Testis (tissue), 2 donors: ENCODE measurements at regions not wholly inside any gene's neighbourhood (a gene's known extent, or its start where the extent isn't known, plus 50 kb on each side); places are given as distances from the start of the nearest gene placed in this dataset.

Source experiments
- DNase-seq: peaks from one replicate; pipeline ENCODE4 v3.0.0-alpha.2; 2019
- H3K27ac ChIP-seq, 2 donors: fragments of 200-600 bp; sonication (generic); one replicate each; pipeline ENCODE4 v1.5.1; 2019
- H3K27me3 ChIP-seq: fragments of 200-600 bp; sonication (generic); one replicate; pipeline ENCODE4 v1.5.1; 2019
- H3K36me3 ChIP-seq: fragments of 200-600 bp; sonication (generic); one replicate; pipeline ENCODE4 v1.5.1; 2017; ENCODE audit warnings: low read depth; ENCODE audit errors: missing control alignments
- H3K4me1 ChIP-seq: fragments of 200-600 bp; sonication (generic); one replicate; pipeline ENCODE4 v1.5.1; 2019
- H3K4me3 ChIP-seq, 2 donors: fragments of 200-600 bp; sonication (generic); one replicate each; pipeline ENCODE4 v1.5.1; 2017 to 2019
- H3K9me3 ChIP-seq: fragments of 200-600 bp; sonication (generic); one replicate; pipeline ENCODE4 v1.5.1; 2017
- POLR2A ChIP-seq: fragments of 450-650 bp; IDR thresholded peaks from one replicate; pipeline ENCODE4 v1.6.1; 2017; ENCODE audit warnings: antibody characterized with exemption, mild to moderate bottlenecking, moderate library complexity
- WGBS, 2 donors: methylation state at CpG; one replicate each; pipeline ENCODE4 v1.1.5; 2018; 5-methylcytosine and 5-hydroxymethylcytosine counted together
- intact Hi-C: fragments of 100-400 bp; cut with DNase I; formaldehyde crosslinking; loops from one replicate; pipeline ENCODE4 v1.15.1; 2023; ENCODE audit warnings: low total_unique reads
- TF ChIP-seq, protein P1 (sequence below), 3 experiments: fragments of 450-650 bp in 2 of 3; fragments of 200-600 bp in 1 of 3; sonication (generic) in 1 of 3; IDR thresholded peaks; one replicate each; pipeline ENCODE4 v1.5.1; 2016 to 2019; ENCODE audit warnings: antibody characterized with exemption in 3 of 3, mild to moderate bottlenecking in 2 of 3, moderate library complexity in 1 of 3

DNA sequence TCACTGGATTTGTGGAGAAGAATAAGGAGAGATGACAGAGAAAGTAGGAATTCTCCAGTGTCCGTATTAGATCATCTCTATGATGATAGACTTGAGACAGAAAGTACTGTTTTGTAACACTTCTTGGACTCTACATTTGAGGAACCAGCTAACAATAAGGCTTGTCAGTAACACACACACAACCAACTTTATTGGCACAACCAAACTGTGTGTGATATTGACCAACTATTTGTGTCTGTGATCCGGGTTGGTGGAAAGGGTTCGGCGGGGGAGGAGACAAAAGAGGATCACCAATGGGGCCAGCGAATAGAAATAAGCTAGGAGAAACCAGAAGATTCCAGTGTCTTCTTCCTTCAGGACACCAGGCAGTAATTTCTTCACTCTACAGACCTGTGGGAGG lies 79.8 kb downstream of the MARCHF4 start:
- no peaks in the 10 kb centered on the region for H3K36me3 ChIP-seq
- intact Hi-C loops: no loop called here
- H3K9me3 ChIP-seq: no peaks in the 10 kb centered on the region
- no peaks in the 10 kb centered on the region for H3K27me3 ChIP-seq
- no peak overlapping the region for H3K4me3 ChIP-seq
- 91 to 96% methylated on average over 5 of the region's 5 CpGs for WGBS, 2 donors
- TF ChIP-seq POLR2A: no peak
- TF ChIP-seq, protein P1, sequence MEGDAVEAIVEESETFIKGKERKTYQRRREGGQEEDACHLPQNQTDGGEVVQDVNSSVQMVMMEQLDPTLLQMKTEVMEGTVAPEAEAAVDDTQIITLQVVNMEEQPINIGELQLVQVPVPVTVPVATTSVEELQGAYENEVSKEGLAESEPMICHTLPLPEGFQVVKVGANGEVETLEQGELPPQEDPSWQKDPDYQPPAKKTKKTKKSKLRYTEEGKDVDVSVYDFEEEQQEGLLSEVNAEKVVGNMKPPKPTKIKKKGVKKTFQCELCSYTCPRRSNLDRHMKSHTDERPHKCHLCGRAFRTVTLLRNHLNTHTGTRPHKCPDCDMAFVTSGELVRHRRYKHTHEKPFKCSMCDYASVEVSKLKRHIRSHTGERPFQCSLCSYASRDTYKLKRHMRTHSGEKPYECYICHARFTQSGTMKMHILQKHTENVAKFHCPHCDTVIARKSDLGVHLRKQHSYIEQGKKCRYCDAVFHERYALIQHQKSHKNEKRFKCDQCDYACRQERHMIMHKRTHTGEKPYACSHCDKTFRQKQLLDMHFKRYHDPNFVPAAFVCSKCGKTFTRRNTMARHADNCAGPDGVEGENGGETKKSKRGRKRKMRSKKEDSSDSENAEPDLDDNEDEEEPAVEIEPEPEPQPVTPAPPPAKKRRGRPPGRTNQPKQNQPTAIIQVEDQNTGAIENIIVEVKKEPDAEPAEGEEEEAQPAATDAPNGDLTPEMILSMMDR (IDR thresholded peaks at IDR 0.05): no peak
- no peaks in the 10 kb centered on the region for H3K4me1 ChIP-seq
- H3K27ac ChIP-seq: no peak overlapping the region
- DNase-seq: no peak

DNA sequence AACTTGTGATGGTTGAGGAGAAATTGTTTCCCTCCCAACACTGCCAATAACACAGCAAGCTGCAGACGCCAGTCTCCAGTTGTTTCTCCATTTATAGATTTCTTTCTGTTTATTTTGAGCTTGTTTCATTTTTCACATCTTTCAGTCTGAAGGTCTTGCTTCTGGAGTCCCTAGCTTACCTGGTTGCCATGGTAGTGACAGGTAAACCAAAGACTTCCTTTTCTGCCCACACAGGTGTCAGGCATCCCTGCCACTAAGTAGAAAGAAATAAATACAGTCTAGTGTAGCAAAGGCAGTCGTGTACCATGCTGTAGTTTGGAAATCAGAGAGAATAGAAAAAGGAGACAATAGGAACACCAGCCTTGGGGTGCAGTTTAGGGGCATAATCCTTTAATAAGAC lies 82.8 kb downstream of the MARCHF4 start:
- 32 to 43% methylated on average over 2 of the region's 2 CpGs for WGBS, 2 donors
- TF ChIP-seq POLR2A: no peak
- TF ChIP-seq, protein P1 (IDR thresholded peaks at IDR 0.05): no peak
- H3K27ac ChIP-seq: no peak overlapping the region

DNA sequence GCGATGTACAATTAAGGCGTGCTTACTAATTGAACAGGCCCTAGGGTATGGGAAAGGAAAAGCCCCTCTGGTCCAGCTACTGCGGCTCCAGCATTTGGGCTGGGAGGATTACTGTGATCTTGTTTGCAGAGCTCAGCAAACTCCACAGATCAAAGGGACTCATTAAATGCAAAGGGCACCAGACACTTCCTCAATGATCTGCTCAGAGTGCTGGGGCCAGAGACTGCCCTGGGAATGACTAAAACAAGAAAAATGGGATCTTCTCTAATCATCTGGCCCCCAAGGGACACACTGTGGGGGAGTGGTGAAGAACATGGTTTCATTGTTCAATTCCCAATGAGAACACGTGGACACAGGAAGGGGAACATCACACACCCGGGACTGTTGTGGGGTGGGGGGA lies 85.0 kb downstream of the MARCHF4 start:
- no peak for DNase-seq
- Histone ChIP-seq H3K27ac (no peak overlapping the region), H3K4me3 (no peak overlapping the region), H3K27me3 (no peaks in the 10 kb centered on the region), H3K9me3 (no peaks in the 10 kb centered on the region), H3K36me3 (no peaks in the 10 kb centered on the region), H3K4me1 (no peaks in the 10 kb centered on the region)
- TF ChIP-seq, protein P1 (IDR thresholded peaks at IDR 0.05): no peak
- TF ChIP-seq POLR2A: no peak
- intact Hi-C loops: no loop called here
- whole genome bisulfite sequencing, 2 donors: 57 to 86% methylated on average over 3 to 5 of the region's 5 CpGs

More for the DNA sequence above, 82.8 kb downstream of the MARCHF4 start:
- Histone ChIP-seq H3K27me3 (no peaks in the 10 kb centered on the region), H3K4me3 (no peak overlapping the region), H3K9me3 (no peaks in the 10 kb centered on the region), H3K36me3 (no peaks in the 10 kb centered on the region), H3K4me1 (no peaks in the 10 kb centered on the region)
- intact Hi-C loops: no loop called here
- no peak for DNase-seq

- TF ChIP-seq, protein P1 (IDR thresholded peaks at IDR 0.05): no peak
- no peak for TF ChIP-seq POLR2A
- no peak for DNase-seq
- Histone ChIP-seq H3K4me1 (no peaks in the 10 kb centered on the region), H3K27me3 (no peaks in the 10 kb centered on the region), H3K36me3 (no peaks in the 10 kb centered on the region), H3K9me3 (no peaks in the 10 kb centered on the region), H3K4me3 (no peak overlapping the region), H3K27ac (no peak overlapping the region)
- WGBS, 2 donors: 65 to 66% methylated on average over 8 of the region's 8 CpGs
- intact Hi-C loops: no loop called here
These were observed 85.6 kb downstream of the MARCHF4 start for GRCh38 chr2:216286616-216287231.

DNA sequence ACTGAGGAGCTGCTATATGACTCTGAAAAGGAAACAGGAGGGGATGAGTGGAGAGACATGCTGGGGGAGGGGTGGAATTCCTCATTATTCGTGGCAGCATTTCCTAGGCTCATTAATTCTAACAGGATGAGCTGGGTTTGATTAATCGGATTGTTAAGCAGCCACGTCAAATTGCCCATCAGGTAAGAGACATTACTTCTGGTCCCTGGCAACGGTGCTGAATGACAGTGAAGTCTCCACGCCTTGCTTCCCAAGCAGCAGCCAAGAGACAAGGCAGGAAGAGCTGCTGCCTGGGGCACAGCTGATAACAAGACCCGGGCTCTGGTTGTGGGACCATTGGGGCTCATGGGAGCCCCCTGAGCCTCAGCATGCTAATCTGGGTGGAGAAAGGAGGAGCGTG lies 86.6 kb downstream of the MARCHF4 start:
- no peaks in the 10 kb centered on the region for H3K27me3 ChIP-seq
- no peak for DNase-seq
- no peaks in the 10 kb centered on the region for H3K9me3 ChIP-seq
- no peaks in the 10 kb centered on the region for H3K4me1 ChIP-seq
- H3K27ac ChIP-seq: no peak overlapping the region
- intact Hi-C loops: no loop called here
- no peaks in the 10 kb centered on the region for H3K36me3 ChIP-seq
- no peak overlapping the region for H3K4me3 ChIP-seq
- TF ChIP-seq, protein P1 (IDR thresholded peaks at IDR 0.05): no peak
- no peak for TF ChIP-seq POLR2A
- 60 to 80% methylated on average over 7 of the region's 7 CpGs for WGBS, 2 donors
